Bronchial epithelial cell (primary cell): ENCODE measurements at regions not wholly inside any gene's neighbourhood (a gene's known extent, or its start where the extent isn't known, plus 50 kb on each side); places are given as distances from the start of the nearest gene placed in this dataset.

Experiments
- DNase-seq: peaks from one replicate; pipeline ENCODE4 v3.0.0-alpha.2; 2010; ENCODE audit warnings: low read depth
- FAIRE-seq: peaks from 2 replicates; lab custom pipeline; 2011; peaks lifted over from hg19 to GRCh38; lab: Jason Lieb, UNC
- H3K27me3 ChIP-seq: 2 replicates; pipeline ENCODE4 v1.5.1; 2011; ENCODE audit warnings: low read length; ENCODE audit not compliant: control insufficient read depth, insufficient read depth
- H3K36me3 ChIP-seq: 2 replicates; pipeline ENCODE4 v1.5.1; 2011; ENCODE audit warnings: low read length; ENCODE audit not compliant: control insufficient read depth, insufficient read depth
- H3K4me3 ChIP-seq: 2 replicates; pipeline ENCODE4 v1.5.1; 2011; ENCODE audit warnings: mild to moderate bottlenecking, low read depth, low read length, control low read depth
- TF ChIP-seq, protein P1 (sequence below): IDR thresholded peaks from 2 replicates; pipeline ENCODE4 v1.5.1; 2011; ENCODE audit warnings: mild to moderate bottlenecking, moderate library complexity, low read length, control low read depth, inconsistent platforms; ENCODE audit not compliant: insufficient read depth, severe bottlenecking

DNA sequence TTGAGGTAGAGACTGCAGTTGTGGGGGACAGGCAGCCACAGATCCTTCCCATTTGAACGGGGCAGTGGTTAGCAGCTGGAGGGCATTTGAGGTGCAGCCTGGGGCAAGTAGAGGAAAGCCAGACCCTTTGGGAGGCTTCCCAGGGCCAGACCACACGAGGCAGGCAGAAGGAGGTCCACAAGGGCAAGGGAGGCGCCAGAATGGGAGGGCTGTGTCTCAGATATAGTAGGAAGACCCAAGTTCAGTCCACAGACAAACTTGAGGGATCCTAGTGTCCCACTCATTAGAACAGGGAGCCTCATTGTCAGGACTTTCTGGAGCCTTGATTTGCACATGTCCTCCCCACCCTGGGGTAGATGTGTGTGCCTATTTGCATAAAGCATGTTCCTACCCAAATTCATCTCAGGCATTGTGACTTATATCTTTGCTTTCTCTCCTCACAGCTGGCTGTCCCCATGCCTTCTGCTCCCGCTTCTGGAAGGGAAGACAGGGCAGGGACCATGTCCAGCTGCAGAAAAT lies 166.0 kb downstream of the VEGFA start:
- DNase-seq = no peak
- TF ChIP-seq, protein P1, sequence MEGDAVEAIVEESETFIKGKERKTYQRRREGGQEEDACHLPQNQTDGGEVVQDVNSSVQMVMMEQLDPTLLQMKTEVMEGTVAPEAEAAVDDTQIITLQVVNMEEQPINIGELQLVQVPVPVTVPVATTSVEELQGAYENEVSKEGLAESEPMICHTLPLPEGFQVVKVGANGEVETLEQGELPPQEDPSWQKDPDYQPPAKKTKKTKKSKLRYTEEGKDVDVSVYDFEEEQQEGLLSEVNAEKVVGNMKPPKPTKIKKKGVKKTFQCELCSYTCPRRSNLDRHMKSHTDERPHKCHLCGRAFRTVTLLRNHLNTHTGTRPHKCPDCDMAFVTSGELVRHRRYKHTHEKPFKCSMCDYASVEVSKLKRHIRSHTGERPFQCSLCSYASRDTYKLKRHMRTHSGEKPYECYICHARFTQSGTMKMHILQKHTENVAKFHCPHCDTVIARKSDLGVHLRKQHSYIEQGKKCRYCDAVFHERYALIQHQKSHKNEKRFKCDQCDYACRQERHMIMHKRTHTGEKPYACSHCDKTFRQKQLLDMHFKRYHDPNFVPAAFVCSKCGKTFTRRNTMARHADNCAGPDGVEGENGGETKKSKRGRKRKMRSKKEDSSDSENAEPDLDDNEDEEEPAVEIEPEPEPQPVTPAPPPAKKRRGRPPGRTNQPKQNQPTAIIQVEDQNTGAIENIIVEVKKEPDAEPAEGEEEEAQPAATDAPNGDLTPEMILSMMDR = no peak
- FAIRE-seq = no peak
- H3K27me3 ChIP-seq = no peaks in the 10 kb centered on the region
- H3K36me3 ChIP-seq = no peaks in the 10 kb centered on the region
- H3K4me3 ChIP-seq = no peak overlapping the region

DNA sequence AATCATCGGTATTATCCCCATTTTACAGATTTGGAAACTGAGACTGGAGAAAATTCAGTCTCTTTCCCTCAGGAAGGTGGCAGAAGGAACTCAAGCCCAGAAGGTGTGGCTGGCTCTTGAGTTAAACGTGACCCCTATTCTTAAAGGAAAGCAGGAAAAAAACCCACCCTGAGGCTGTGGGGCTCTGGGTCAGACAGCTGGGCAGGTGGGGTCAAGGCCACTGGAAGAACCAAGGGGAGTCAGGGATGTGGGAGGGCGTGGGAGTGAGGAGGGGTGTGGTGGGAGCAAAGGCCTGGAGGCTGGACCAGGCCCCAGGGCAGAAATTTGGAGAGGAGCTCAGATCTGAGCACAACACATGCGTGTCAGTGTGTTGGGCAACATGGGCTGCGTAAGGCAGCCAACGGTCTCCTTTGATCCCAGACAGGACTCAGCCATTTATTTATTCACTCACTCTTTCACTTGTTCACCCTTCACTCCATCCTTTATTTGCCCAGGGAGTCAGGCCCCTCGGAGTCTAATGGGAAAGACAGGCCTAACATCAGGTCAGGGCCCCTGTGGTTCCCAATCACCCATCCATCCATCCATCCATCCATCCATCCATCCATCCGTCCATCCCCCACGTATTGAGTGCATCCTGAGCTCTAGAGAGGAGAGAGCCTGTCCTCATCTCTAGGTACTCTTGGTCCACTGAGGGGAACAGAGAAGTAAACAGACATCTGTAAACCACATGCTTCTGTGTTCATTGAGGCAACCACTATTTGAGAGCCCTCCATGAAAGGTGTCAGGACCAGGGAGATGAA lies 165.0 kb downstream of the VEGFA start:
- no peak for DNase-seq
- TF ChIP-seq, protein P1 = no peak
- no peak for FAIRE-seq
- H3K4me3 ChIP-seq = no peak overlapping the region
- H3K27me3 ChIP-seq = no peaks in the 10 kb centered on the region
- H3K36me3 ChIP-seq = no peaks in the 10 kb centered on the region

DNA sequence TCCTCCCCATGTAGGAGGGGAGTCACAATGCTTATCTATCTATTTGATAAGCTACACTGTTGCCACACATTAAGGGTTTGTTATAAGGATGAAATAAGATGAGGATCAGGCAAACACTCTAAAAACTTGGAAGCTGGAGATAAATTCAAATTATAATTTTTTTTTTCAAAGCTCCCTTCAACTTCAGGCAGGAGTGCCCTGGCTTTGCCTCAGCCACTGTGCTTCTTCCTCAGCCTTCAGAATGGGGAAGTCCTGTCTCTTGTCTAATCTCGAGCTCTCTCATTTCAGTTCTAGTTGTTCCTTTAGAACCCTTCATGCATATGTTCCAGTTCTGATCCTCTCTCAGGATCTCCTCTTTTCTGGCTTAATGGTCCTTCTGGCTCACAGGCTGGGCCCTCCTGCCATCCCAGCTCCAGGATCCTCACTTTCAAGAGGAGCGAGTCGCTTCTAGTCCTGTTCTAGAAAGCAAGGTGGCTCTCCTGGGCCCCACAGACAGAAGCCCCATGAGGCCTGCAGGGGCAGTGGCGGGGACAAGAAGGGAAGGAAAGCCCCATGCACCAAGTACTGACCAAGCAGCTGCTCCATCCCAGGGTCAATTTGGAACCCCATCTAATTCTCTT lies 164.3 kb downstream of the VEGFA start:
- Histone ChIP-seq H3K27me3 (no peaks in the 10 kb centered on the region), H3K36me3 (no peaks in the 10 kb centered on the region), H3K4me3 (no peak overlapping the region)
- TF ChIP-seq, protein P1 = no peak
- FAIRE-seq = no peak
- DNase-seq = no peak

DNA sequence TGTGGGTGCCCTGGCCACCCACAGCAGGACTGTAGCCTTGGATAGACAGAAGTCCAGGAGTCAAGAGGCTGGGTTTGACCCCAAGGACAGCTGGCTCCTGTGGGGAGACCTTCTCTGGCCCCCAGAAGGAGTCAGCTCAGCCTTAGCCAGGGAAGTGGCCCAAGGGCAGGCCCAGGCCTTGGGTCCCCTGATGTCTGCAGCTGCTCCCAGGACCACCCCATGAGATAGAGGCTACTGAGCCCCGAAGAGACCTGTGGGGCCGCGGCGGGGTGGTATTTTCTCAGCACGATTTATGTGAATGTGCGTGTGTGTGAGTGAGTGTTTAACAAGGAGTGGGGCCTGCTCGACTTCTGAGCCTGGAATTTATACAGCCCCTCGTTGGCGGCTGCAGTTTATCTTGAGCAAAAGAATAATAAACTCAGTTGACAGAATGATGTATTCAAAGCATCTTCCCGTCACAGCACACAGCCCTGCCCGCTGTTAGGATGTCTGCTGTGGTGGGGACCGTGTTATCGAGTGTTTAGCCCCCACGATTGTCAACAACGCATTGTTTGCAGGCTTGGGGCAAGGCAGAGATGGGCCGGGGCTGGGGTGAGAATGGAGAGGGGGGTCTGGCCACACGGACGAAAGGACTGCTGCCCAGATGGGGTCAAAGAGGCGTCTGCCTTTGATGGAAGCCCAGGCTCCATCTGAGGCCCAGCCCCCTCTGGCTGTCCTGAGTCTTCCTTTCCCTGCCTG lies 163.3 kb downstream of the VEGFA start:
- TF ChIP-seq, protein P1 = no peak
- Histone ChIP-seq H3K36me3 (no peaks in the 10 kb centered on the region), H3K4me3 (no peak overlapping the region), H3K27me3 (no peaks in the 10 kb centered on the region)
- DNase-seq = no peak
- FAIRE-seq = no peak

DNA sequence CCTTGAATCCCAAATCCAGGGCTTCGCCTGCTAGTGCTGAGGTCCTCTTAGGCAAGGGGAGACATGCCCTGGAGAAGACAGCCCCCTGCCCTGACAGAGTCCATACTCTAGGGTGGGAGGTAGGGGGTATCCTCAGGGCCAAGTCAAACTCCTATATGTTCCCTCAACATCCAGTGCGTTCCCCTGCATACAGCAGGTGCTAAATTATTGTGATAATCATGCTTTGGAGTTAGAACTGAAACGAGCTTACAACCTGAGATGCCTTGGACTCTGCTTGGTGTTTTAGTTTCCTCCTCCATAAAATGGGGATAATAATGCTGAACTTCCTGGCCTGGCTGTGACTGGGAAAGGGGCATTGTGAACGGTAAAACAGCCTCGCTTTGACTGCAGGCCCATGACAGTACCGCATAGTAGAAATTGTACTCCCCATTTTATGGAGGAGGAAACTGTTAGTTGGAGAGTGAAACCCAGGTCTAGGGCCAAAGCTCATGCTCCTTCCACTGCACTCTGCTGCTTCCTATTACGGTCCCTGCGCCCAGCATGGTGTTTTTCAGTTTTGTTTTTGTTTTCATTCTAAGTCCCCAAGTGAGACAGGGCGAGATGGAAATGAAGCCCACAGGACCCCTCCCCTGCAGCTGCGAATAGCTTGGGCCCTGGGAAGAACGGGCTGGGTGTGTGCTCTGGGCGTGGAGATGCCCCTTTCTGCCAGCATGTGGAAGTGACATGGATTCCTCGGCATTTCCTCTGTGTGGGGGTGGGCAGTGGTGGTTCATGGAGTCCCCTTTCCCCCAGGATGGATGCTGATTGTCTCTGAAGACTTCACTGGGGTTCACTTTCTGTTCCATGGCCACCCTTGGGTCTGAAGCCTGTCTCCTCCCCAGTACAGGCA lies 162.5 kb downstream of the VEGFA start:
- TF ChIP-seq, protein P1 = no peak
- Histone ChIP-seq H3K27me3 (no peaks in the 10 kb centered on the region), H3K4me3 (no peak overlapping the region), H3K36me3 (no peaks in the 10 kb centered on the region)
- FAIRE-seq = no peak
- DNase-seq = no peak
